GM21717 (cell line): ENCODE measurements at regions not wholly inside any gene's neighbourhood (a gene's known extent, or its start where the extent isn't known, plus 50 kb on each side); places are given as distances from the start of the nearest gene placed in this dataset.
"Not testable (repeated sequence)": the region's sequence is repeated elsewhere in the genome, so short reads cannot be mapped to it uniquely, and the experiment has no call there.

Source experiments
- ATAC-seq: cut with Tn5 transposase; IDR thresholded peaks from one replicate; pipeline ENCODE4 v1.9.1; 2021; ENCODE audit warnings: mild to moderate bottlenecking, moderate library complexity; ENCODE audit not compliant: unreplicated experiment

DNA sequence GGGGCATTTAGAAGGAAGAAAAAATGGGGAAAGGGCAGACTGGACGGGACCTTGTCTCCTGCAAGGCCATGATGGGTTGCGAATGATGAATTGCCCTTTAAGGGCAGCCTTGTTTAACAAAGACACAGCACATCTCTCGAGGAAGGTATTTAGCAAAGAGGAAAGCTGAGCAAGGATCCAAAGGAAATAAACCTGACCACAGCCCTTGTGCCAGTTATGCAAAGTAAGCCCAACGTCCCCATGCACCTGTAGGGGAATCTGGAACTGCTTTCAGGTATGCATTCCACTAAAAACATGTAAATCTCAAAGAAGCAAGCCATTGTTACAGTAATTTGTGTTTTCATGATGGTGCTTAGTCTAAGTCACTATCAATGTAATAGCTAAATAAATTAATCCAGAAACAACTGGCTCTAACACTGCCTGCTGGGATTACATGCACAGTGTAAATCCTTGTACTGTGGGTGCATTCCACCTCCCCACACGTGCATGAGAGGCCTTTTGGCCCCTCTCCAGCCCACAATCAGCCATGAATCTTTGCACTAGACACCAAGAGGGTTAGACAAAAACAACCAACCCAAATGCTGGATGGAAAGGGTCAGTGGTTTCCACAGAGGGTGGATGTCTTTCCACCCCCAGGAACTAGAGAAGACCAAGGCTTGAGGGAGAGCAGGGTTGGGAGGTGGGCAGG lies 228.8 kb upstream of the KAZN start:
- no peak for ATAC-seq

DNA sequence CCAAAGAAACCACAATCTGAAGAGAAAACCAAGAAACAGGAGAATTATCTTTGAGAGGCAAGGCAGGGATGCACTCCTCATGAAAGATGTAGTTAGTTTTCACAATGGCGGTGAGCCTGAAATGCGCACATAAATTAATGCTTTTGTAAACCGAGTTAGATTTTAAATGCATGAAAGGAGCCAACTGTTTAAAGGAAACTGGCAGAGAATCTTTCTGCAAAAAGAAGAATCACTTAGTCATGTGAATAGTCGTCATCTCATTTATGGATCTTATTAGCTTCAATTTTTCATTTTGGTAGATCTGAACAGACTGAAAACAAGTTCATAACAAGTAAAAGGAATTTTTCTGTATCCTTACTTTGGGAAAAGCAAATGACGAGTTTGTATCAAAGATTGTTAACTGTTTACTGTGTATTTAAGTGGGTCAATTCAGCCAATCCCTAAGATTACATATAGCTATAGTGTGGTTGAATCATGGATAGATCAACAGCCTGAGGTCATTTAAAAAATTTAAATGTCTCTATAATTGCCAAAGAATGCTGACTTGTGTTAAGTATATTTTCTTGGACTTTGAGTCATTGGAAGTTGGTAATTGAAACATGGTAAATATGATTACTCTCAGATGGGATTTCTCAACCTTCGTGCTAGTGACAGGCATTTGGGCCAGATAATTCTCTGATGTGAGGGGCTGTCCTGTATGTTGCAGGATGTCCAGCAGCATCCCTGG lies 226.6 kb upstream of the KAZN start:
- no peak for ATAC-seq

DNA sequence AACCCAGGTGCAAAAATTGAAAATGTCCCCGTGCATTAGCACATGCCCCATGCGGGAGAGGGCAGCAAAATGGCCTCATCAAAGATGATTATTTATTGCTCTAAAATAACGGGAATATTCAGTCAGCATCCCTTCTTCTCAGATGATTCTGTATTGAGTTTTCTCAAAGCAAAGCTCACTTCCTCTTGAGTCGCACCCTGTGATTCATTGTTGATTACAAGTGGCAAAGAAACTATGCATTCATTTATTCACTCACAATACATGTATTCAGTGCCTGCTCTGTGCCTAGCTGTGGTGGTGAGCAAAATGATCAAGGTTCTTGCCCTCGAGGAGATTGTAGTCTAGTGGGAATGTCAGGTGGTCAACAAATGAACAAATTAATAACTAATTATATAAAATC lies 226.0 kb upstream of the KAZN start:
- no peak for ATAC-seq

DNA sequence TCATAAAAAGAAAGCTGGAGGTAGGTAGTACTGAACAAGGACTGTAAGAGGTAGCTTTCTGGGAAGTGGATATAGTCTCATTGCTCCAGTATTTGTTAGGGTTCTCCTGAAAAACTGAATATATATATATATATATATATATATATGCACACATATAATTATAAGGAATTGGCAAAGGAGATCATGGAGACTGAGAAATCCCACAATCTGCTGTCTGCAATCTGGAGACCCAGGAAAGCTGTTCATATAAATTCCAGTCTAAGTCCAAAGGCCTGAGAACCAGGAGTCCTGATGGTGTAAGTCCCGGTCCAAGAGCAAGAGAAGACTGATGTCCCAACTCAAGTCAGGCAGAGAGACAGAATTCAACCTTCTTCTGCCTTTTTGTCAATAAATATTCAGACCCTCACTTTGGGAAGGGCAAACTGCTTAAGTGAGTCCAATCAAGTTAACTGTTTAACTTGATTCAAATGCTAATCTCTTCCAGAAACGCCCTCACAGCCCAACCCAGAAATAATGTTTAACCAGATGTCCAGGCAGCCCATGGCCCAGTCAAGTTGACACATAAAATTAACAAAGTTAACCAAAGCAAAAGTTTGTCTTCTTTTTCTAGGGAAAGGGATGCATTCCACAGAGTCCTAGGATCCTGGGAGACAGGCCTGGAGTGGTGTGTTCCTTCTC lies 225.3 kb upstream of the KAZN start:
- ATAC-seq, result no peak

DNA sequence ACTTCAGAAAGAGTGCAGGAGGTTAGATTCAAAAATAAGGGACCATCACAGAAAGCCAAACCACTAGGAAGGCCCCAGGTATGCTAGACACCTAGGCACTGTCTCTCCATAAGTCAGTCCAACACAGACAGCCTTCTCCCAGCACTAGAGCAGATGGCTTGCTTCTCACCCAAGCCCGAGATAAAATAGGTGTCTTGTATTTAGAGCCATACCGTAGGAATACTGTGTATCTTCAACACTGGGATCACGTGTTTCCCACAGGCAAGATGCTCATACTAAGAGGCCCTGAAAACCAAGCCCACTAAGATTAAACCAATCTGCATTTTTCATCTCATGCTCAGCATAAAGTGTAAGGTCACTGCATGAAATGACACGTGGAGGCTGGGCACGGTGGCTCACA lies 223.3 kb upstream of the KAZN start:
- ATAC-seq, result no peak

DNA sequence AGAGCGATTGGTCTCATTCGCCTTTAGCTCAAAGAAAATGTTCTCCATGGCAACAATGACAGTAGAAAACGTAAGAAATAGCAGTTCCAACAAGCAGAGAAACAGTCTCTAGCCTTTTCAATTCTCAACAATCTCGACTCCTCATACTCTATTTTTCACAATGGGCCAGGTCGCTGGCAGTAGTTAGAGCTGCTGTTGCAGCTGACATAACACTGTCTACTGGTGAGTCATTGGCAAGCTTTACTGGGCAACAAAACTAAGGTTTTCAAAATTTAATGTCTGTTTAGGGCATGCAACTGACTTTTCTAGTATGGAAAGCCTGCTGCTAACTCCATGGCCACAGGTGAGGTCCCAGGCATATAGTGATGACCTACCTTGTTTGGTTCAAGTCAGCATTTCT lies 221.1 kb upstream of the KAZN start:
- no peak for ATAC-seq

DNA sequence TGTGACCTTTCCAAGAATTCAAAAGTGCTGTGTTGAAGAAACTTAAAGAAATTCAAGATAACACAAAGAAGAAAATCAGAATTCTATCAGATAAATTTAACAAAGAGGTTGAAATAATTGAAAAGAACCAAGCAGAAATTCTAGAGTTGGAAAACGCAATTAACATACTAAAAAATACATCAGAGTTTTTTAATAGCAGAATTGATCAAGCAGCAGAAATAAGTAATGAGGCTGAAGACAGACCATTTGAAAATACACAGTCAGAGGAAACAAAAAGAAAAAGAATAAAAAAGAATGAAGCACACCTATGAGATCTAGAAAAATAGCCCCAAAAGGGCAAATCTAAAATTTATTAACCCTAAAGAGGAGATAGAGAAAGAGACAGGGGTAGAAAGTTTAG lies 218.1 kb upstream of the KAZN start:
- no peak for ATAC-seq

DNA sequence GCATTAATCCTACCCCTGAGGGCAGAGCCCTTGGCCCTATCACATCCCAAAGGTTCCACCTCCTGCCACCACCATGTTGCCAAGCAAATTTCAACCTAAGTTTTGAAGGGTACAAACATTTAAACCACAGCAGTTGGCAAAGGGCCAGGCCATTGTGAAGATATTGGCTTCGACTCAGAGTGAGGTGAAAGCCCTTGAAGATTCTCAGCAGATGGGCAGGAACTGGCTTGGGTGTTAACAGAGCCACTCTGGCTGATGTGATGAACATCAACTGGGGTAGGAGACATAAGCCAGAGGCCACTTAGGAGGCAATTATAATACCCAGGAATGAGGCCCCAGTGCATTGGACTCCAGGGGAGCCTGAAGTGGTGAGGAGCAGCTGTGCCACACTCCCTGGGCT lies 207.7 kb upstream of the KAZN start:
- ATAC-seq, result no peak

DNA sequence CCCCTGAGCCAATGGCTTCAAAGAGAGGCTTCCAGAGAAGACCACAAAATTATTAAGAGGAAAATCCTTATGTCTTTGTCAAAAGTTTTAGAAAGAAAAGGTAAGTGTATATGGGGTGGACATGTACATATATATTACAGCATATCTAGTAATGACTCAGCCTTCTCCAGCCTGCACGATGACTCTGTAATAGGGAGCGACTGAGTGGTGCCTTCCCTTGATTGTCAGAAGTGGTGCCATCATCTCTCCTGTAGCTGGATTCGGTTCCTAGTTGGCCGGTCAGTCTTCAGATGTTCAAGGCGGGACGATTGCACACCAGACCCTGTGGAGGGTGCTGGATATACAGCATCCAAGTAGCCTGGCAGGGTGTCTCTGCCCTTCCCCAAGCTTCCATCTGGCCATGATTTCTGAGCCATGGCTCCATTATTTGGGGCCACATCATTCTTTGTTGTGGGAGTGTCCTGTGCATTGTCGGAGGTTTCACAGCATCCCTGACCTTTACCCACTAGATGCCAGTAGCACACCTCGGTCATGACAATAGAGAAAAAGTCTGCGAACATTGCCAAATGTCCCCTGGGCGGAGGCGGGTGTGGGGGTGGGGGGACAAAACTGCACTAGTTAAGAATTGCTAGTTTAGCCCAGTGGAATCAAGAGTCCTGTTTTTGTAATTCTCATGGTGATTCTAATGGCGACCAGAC lies 206.2 kb upstream of the KAZN start:
- ATAC-seq, result no peak

DNA sequence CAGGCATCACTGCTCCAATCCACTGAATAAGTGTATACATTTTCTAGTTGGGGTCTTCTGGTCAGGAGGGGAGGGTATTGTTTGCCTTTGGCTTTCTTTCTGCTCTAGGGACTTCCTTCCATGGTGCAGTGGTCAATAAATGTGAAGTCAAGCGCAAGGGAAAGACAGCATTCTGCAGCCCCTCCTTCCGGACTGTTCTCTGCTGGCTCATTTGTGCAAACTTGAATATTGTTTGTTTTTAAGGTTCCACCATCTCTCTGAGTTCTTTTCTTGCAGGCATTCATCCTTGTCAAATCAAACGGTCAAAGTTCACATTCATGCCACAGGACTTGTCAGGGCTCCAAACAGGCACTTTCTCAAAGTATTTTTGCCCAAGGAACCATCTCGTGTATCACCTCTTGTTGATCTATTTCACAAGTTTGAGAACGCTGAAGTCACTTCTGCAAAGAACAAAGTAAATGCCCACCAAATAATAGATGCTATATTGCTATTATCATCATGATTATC lies 205.6 kb upstream of the KAZN start:
- ATAC-seq, result no peak

DNA sequence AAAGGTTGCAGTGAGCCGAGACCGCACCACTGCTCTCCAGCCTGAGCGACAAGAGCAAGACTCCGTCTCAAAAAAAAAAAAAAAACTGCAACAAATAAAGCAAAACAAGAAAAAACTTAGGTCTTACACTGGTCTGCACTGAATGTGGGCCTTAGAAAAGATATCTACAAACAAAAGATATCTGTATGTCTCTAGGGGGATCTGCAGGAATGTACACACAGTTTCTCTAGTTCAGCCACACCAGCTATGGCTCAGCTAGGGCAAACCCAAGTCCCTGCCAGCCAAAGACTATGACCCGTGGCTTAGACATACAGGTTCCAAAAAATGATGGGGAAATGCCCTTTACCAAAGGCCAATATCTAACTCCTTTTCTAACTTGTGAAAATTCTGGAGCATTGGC lies 202.4 kb upstream of the KAZN start:
- no peak for ATAC-seq

DNA sequence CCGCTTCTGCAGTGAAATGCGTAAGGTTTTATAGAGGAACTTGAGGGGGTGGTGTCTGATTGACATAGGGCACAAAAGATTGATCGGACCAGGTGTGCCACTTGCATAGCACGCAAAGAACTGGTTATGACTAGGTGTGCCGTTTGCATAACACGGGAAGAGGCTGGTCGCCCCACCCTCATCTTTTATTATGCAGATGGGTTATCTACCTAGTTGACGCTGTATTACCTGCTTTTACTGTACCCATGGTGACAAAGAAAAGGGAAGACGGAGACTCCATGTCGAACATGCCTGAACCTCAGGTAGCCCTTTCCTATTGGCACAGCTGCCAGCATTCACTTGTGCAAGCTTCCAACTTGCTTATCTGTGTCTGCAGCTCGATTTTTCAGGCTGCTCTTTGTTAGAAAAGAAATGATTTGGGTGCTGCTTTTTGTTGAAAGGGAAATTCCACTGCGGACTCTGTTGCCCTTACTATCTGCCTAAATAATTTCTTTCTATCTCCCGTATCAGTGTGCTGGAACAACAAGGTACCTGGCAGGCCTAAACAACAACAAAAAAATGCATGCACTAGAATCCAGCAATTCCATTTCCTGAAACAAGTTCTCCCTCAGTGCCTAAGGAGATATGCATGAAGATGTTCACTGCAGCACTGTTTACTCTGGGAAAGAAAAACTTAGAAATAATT lies 194.4 kb upstream of the KAZN start:
- ATAC-seq, result no peak

DNA sequence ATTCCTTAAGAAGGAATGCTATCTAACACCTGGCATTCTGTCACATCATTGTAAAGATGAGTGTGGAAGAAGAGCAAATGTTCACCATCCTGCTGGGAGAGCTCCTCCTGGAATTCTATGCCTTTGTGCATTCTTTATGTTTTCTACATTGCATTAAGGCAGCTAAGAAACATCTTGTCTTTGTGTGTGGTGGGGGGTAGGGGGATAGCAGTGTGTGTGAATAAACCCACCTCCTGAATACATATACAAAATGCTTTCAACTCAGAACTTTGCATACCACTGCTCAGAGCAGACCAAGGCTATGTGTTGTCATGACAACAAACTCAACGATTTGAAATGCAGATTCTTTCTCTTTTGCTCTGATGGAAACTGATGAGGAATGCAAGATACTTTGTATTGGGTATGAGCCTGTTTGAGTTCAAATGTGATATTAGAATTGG lies 193.6 kb upstream of the KAZN start:
- ATAC-seq, result no peak

DNA sequence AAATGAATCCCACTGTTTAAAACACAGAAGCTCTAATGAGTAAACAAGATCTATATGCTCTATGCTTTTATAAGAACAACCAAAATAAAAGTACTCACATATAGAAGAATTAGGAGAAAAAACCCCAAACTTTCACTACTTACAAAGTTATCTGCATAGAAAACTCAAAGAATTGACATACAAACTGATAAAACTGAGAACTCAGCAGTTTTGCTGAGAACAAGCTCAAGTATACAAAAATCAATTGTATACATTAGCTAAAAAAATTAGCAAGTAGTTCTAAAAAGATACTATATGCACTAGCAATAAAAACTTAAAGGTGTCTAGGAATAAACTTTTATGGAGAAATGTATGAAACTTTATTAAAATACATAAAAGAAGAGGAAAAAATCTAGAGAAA lies 186.2 kb upstream of the KAZN start:
- no peak for ATAC-seq

DNA sequence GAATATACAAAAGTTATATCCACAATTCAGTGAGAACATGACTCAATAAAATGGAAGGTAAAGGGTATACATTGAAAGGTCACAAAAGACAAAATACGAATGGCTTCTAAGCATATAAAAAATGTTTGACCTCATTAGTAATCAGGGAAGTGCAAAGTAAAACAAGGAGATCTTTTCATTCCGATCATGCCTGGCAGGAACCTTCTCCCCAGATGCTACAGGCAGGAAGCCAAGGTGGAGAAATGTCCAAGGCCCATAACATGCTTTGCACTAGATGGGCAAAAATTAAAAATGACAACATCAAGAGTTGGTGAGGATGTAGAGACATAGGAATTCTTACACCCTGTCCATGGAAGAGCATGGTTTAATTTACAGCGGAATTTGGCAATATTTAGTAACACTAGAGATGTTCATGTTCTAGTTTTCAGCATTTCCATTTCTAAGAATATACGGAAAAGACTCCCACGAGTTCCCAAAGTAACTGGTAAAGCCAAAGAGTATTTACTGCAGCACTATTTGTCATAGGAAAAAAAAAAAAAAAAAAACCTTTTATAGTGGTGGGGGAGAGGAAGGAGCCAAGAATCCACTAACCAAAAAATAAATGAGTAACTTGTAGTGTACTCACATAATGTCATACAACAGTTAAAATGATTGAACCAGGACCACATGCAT lies 184.5 kb upstream of the KAZN start:
- no peak for ATAC-seq

DNA sequence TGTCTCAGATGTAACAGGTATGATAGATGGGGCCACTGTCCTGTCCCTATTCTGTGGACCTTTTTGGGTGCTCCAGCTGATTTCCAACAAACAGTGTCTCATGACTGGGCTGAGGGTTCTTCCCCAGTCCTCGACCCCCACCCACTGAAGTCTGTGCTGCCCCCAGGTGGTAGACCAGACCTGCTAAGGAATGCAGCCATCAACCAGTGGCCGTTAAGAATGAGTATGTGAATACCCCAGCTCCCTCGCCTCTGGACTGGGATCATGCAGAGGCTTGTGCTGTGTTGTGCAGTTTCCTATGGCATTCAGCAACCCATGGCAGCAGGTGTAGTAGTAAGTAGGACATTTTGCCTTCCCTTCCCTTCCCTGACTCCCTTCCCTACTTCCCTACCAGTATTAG lies 183.1 kb upstream of the KAZN start:
- no peak for ATAC-seq

DNA sequence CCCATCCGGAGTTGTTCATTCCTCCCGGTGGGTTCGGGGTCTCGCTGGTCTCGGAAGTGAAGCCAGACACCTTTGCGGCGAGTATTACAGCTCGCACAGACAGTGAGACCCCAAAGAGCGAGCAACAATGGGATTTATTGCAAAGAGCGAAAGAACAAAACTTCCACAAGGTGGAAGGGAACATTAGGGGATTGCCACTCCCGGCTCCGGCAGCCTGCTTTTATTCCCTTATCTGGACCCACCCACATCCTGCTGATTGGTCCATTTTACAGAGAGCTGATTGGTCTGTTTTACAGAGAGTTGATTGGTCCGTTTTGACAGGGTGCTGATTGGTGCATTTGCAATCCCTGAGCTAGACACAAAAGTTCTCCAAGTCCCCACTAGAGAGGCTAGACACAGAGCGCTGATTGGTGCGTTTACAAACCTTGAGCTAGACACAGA lies 178.7 kb upstream of the KAZN start:
- ATAC-seq, result not testable (repeated sequence)

DNA sequence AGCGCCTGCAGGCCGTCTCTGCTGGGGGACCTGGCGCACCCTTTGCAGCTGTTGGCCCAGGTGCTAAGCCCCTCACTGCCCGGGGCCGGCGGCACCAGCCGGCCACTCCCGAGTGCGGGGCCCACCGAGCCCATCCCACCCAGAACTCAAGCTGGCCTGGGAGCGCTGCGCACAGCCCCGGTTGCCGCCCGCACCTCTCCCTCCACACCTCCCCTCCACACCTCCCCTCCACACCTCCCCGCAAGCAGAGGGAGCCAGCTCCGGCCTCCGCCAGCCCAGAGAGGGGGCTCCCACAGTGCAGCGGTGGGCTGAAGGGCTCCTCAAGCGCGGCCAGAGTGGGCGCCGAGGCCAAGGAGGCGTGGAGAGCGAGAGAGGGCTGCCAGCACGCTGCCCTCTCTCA lies 177.8 kb upstream of the KAZN start:
- ATAC-seq, result no peak

DNA sequence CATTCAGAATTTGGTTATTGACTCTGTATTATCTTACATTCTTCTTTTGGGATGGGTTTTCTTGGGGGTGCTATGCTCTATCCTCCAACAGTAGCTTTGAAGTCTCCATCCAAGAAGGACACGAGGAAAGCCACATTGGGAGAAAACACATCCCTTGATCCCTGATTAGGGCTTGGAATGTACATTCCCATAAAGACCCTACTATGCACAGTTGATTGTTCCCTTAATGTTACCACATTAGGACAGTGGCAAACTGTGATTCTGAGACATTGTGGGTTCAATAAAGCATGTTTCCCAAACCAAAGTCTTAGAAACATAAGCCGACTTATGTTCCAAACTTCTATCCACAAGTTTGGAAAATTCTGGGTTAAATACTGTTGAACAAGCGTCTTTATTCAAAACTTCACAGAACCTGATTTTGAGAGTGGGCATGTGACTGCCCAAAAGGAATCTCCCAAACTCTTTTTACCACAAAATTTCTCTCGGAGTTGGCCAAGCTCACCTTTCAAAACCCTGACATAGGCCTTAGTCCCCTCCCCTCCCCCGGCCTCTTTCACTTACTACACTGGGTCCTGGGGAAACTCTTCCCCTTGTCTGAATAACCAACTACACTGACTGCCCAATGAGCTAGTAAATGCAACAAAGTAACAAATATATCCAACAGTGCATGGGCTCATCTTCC lies 177.0 kb upstream of the KAZN start:
- no peak for ATAC-seq
